IMR-90 (cell line): ENCODE measurements at regions not wholly inside any gene's neighbourhood (a gene's known extent, or its start where the extent isn't known, plus 50 kb on each side); places are given as distances from the start of the nearest gene placed in this dataset.
A peak's percentile ranks its signal among the peaks of the same experiment; 100 is the strongest.

Source experiments
- ATAC-seq: fragments of 200-7000 bp; cut with Tn5 transposase; 2 replicates; pipeline ENCODE4 v1.9.1; 2020; ENCODE audit warnings: low read depth, mild to moderate bottlenecking, moderate library complexity
- BruUV-seq: library from RNA; stranded (reverse); fragments of 400-500 nt; replicated peaks from 2 replicates; lab custom pipeline; 2021; lab: Mats Ljungman, UMichigan
- CTCF ChIA-PET: fragments of 300-600 bp; formaldehyde crosslinking; extraction: SDS; loops from one replicate; lab custom pipeline; 2021; ENCODE audit warnings: antibody characterized with exemption; lab: Yijun Ruan, JAX
- POLR2A ChIA-PET: fragments of 300-600 bp; sonication (Branson Sonifier 250); formaldehyde crosslinking; loops from one replicate; lab custom pipeline; 2022; ENCODE audit warnings: antibody characterized with exemption; ENCODE audit not compliant: unreplicated experiment; lab: Charles Lee
- DNase-seq: peaks from one replicate; pipeline ENCODE4 v3.0.0; 2013
- H2AFZ ChIP-seq: replicated peaks from 2 replicates; pipeline ENCODE3; 2013; ENCODE audit warnings: low read length, mild to moderate bottlenecking; ENCODE audit not compliant: poor library complexity
- H2AK5ac ChIP-seq: 2 replicates; pipeline ENCODE4 v1.6.1; 2013; ENCODE audit warnings: low read depth, low read length, inconsistent platforms
- H2AK9ac ChIP-seq: replicated peaks from 2 replicates; pipeline ENCODE3; 2013; ENCODE audit warnings: mild to moderate bottlenecking, low read depth, low read length, moderate library complexity; ENCODE audit not compliant: poor library complexity
- H2BK120ac ChIP-seq: 2 replicates; pipeline ENCODE4 v1.6.1; 2013; ENCODE audit warnings: low read depth, low read length, inconsistent platforms
- H2BK15ac ChIP-seq: 3 replicates; pipeline ENCODE4 v1.6.1; 2013; ENCODE audit warnings: low read depth, low read length, inconsistent platforms
- H2BK20ac ChIP-seq: 2 replicates; pipeline ENCODE4 v1.6.1; 2013; ENCODE audit warnings: low read depth, mild to moderate bottlenecking, inconsistent platforms, low read length, moderate library complexity
- H2BK5ac ChIP-seq: 2 replicates; pipeline ENCODE4 v1.6.1; 2013; ENCODE audit warnings: mild to moderate bottlenecking, low read depth, low read length, inconsistent platforms; ENCODE audit not compliant: poor library complexity, severe bottlenecking
- H3K14ac ChIP-seq: replicated peaks from 2 replicates; pipeline ENCODE4 v1.6.1; 2013; ENCODE audit warnings: low read depth, low read length, inconsistent platforms
- H3K18ac ChIP-seq: 2 replicates; pipeline ENCODE4 v1.6.1; 2013; ENCODE audit warnings: low read depth, low read length, control low read depth
- H3K23ac ChIP-seq: 2 replicates; pipeline ENCODE4 v1.6.1; 2013; ENCODE audit warnings: low read depth, low read length, inconsistent platforms
- H3K27ac ChIP-seq: 2 replicates; pipeline ENCODE4 v1.5.1; 2013; ENCODE audit warnings: mild to moderate bottlenecking, control low read depth, low read length; ENCODE audit not compliant: insufficient read depth
- H3K27me3 ChIP-seq: 2 replicates; pipeline ENCODE4 v1.6.1; 2013; ENCODE audit warnings: low read length; ENCODE audit not compliant: control insufficient read depth, insufficient read depth
- H3K36me3 ChIP-seq: 2 replicates; pipeline ENCODE4 v1.6.1; 2013; ENCODE audit warnings: low read length, mixed read lengths; ENCODE audit not compliant: control insufficient read depth, insufficient read depth
- H3K4ac ChIP-seq: 2 replicates; pipeline ENCODE4 v1.6.1; 2013; ENCODE audit warnings: low read depth, low read length, inconsistent platforms
- H3K4me1 ChIP-seq: 2 replicates; pipeline ENCODE4 v1.6.1; 2013; ENCODE audit warnings: low read length, mixed read lengths; ENCODE audit not compliant: control insufficient read depth, insufficient read depth
- H3K4me2 ChIP-seq: 2 replicates; pipeline ENCODE4 v1.6.1; 2013; ENCODE audit warnings: low read depth, mild to moderate bottlenecking, control low read depth, low read length, moderate library complexity
- H3K4me3 ChIP-seq: 2 replicates; pipeline ENCODE4 v1.5.1; 2013; ENCODE audit warnings: low read depth, mild to moderate bottlenecking, control low read depth, low read length, moderate library complexity; ENCODE audit not compliant: insufficient read depth
- H3K56ac ChIP-seq: 2 replicates; pipeline ENCODE4 v1.6.1; 2013; ENCODE audit warnings: low read length, inconsistent platforms; ENCODE audit not compliant: insufficient read depth; ENCODE audit errors: extremely low read depth
- H3K79me1 ChIP-seq, 2 experiments: 2 replicates each; pipeline ENCODE4 v1.6.1; 2013; ENCODE audit warnings: low read length in 2 of 2, inconsistent platforms in 1 of 2, low read depth in 1 of 2
- H3K9ac ChIP-seq: 2 replicates; pipeline ENCODE4 v1.6.1; 2013; ENCODE audit warnings: low read depth, low read length, control low read depth
- H3K9me1 ChIP-seq: 2 replicates; pipeline ENCODE4 v1.6.1; 2013; ENCODE audit warnings: low read length, inconsistent platforms; ENCODE audit not compliant: insufficient read depth
- H3K9me3 ChIP-seq: 2 replicates; pipeline ENCODE4 v1.6.1; 2013; ENCODE audit warnings: low read length; ENCODE audit not compliant: control insufficient read depth, insufficient read depth
- H4K20me1 ChIP-seq: 2 replicates; pipeline ENCODE4 v1.6.1; 2013; ENCODE audit warnings: low read length, inconsistent platforms; ENCODE audit not compliant: insufficient read depth
- H4K5ac ChIP-seq: 2 replicates; pipeline ENCODE4 v1.6.1; 2013; ENCODE audit warnings: mild to moderate bottlenecking, low read depth, low read length, control low read depth
- H4K8ac ChIP-seq, 2 experiments: 2 replicates each; pipeline ENCODE4 v1.6.1; 2013; ENCODE audit warnings: low read depth in 2 of 2, low read length in 2 of 2, control low read depth in 1 of 2, inconsistent platforms in 1 of 2
- H4K91ac ChIP-seq: 2 replicates; pipeline ENCODE4 v1.6.1; 2013; ENCODE audit warnings: low read depth, low read length, inconsistent platforms; ENCODE audit not compliant: insufficient read depth
- CEBPB ChIP-seq: IDR thresholded peaks from 2 replicates; pipeline ENCODE4 v1.6.1; 2012; ENCODE audit warnings: low read depth, low read length, improper control_type of control experiment
- CHD1 ChIP-seq: IDR thresholded peaks from 2 replicates; pipeline ENCODE4 v1.6.1; 2012; ENCODE audit warnings: low read depth, low read length, improper control_type of control experiment
- CTCF ChIP-seq: conservative IDR thresholded peaks from 2 replicates; pipeline ENCODE4 v1.5.1; 2012; ENCODE audit warnings: mild to moderate bottlenecking, low read depth, low read length, improper control_type of control experiment
- MAZ ChIP-seq: IDR thresholded peaks from 2 replicates; pipeline ENCODE4 v1.6.1; 2012; ENCODE audit warnings: low read depth, mild to moderate bottlenecking, low read length, improper control_type of control experiment, moderate library complexity, borderline replicate concordance
- MXI1 ChIP-seq: IDR thresholded peaks from 2 replicates; pipeline ENCODE4 v1.6.1; 2012; ENCODE audit warnings: low read depth, mild to moderate bottlenecking, low read length, moderate library complexity, borderline replicate concordance
- POLR2A ChIP-seq: IDR thresholded peaks from 2 replicates; pipeline ENCODE4 v1.6.1; 2012; ENCODE audit warnings: mild to moderate bottlenecking, low read depth, low read length
- RCOR1 ChIP-seq: IDR thresholded peaks from 2 replicates; pipeline ENCODE4 v1.6.1; 2012; ENCODE audit warnings: mild to moderate bottlenecking, low read length, improper control_type of control experiment; ENCODE audit not compliant: insufficient replicate concordance
- RFX5 ChIP-seq: IDR thresholded peaks from 2 replicates; pipeline ENCODE4 v1.8.0; 2012; ENCODE audit warnings: low read depth, mild to moderate bottlenecking, low read length, moderate library complexity
- WGBS, 2 experiments: methylation state at CpG; one replicate each; pipeline versions ENCODE4 v1.1.5 to v1.1.7; 2013; ENCODE audit warnings: missing lambda C conversion rate in 2 of 2; ENCODE audit not compliant: insufficient read length in 1 of 2; ENCODE audit errors: extremely low coverage in 2 of 2; 5-methylcytosine and 5-hydroxymethylcytosine counted together
- dilution Hi-C: fragments of 300-500 bp; cut with HindIII; formaldehyde crosslinking; loops from one replicate; pipeline ENCODE4 v1.14.3; 2018; ENCODE audit warnings: low sequenced_read_pairs; ENCODE audit not compliant: unreplicated experiment
- in situ Hi-C: fragments of 300-500 bp; cut with MboI; formaldehyde crosslinking; loops from 3 replicates; pipeline ENCODE4 v1.14.3; 2019; ENCODE audit warnings: low sequenced_read_pairs, inconsistent platforms, mixed read lengths
- intact Hi-C: fragments of 100-400 bp; cut with micrococcal nuclease; formaldehyde crosslinking; loops from 2 replicates; pipeline ENCODE4 v1.10.0; 2022
- TF ChIP-seq, protein P1 (sequence below): fragments of 150-350 bp; IDR thresholded peaks from 2 replicates; pipeline ENCODE4 v1.6.1; 2016; ENCODE audit warnings: low read depth, mild to moderate bottlenecking, low read length, moderate library complexity, borderline replicate concordance

- Histone ChIP-seq H2BK120ac (no peak overlapping the region), H2BK5ac (no peak overlapping the region), H3K9ac (no peak overlapping the region), H2AFZ (no peak overlapping the region), H3K23ac (no peak overlapping the region), H3K4ac (no peak overlapping the region), H3K9me3 (no peaks in the 10 kb centered on the region), H3K9me1 (no peaks in the 10 kb centered on the region; the same call in 1 of the 2 replicates), H4K20me1 (peaks cover 4% of the 10 kb centered on the region; the same call in 1 of the 2 replicates), H4K5ac (no peak overlapping the region), H4K91ac (no peak overlapping the region), H2AK9ac (no peak overlapping the region), H2BK20ac (no peak overlapping the region), H3K27me3 (no peaks in the 10 kb centered on the region), H2AK5ac (no peak overlapping the region), H3K4me1 (peaks cover 6% of the 10 kb centered on the region; the same call in 1 of the 2 replicates), H2BK15ac (no peak overlapping the region), H3K14ac (no peak overlapping the region), H3K27ac (no peak overlapping the region), H3K4me3 (no peak overlapping the region), H3K18ac (peak overlapping the region; percentile 18; the same call in 1 of the 2 replicates), H3K79me1 (peaks cover 13 to 37% of the 10 kb centered on the region in 2 experiments), H4K8ac (no peak overlapping the region), H3K4me2 (no peak overlapping the region), H3K56ac (no peak overlapping the region), H3K36me3 (peaks cover 3% of the 10 kb centered on the region; the same call in 1 of the 2 replicates)
- ChIA-PET POLR2A (no interaction called here), CTCF (interaction anchor here (1.5 kb wide), 1 partner anchor 224 kb away, joined by 3 read pairs; no protein-coding TSS in a partner anchor)
- ATAC-seq = no peak
- TF ChIP-seq CEBPB (no peak), MXI1 (no peak), RCOR1 (no peak), CHD1 (no peak), POLR2A (no peak), CTCF (no peak), RFX5 (no peak), MAZ (no peak)
- TF ChIP-seq, protein P1, sequence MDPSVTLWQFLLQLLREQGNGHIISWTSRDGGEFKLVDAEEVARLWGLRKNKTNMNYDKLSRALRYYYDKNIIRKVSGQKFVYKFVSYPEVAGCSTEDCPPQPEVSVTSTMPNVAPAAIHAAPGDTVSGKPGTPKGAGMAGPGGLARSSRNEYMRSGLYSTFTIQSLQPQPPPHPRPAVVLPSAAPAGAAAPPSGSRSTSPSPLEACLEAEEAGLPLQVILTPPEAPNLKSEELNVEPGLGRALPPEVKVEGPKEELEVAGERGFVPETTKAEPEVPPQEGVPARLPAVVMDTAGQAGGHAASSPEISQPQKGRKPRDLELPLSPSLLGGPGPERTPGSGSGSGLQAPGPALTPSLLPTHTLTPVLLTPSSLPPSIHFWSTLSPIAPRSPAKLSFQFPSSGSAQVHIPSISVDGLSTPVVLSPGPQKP = no peak
- WGBS, 2 experiments = no CpG with 5 or more reads among the region's 3 CpGs
- in situ Hi-C loops (no loop called here), dilution Hi-C loops (no loop called here), intact Hi-C loops (no loop called here)
- no peak for DNase-seq
- BruUV-seq = no TSS peak
Observed at GRCh38 chr1:198888379-198888943, 249.6 kb downstream of the PTPRC start.
